Endothelial cell of umbilical vein (primary cell): ENCODE measurements at regions not wholly inside any gene's neighbourhood (a gene's known extent, or its start where the extent isn't known, plus 50 kb on each side); places are given as distances from the start of the nearest gene placed in this dataset.

Source experiments
- BruUV-seq: library from RNA; stranded (reverse); fragments of 400-500 nt; replicated peaks from 2 replicates; lab custom pipeline; 2021; lab: Mats Ljungman, UMichigan
- CTCF ChIA-PET: fragments of 300-600, 350-600 bp; sonication (Branson Sonifier 250); formaldehyde crosslinking; loops from one replicate; lab custom pipeline; 2021; ENCODE audit warnings: antibody characterized with exemption, inconsistent platforms; lab: Charles Lee
- POLR2A ChIA-PET: fragments of 300-600, 350-600 bp; sonication (Branson Sonifier 250); formaldehyde crosslinking; loops from one replicate; lab custom pipeline; 2021; ENCODE audit warnings: antibody characterized with exemption, inconsistent platforms; lab: Charles Lee
- DNase-seq: peaks from one replicate; pipeline ENCODE4 v3.0.0-alpha.2; 2011; ENCODE audit warnings: low read depth, low spot score
- FAIRE-seq: peaks from 2 replicates; lab custom pipeline; 2011; peaks lifted over from hg19 to GRCh38; lab: Jason Lieb, UNC
- H2AFZ ChIP-seq: 2 replicates; pipeline ENCODE4 v1.6.0; 2012; ENCODE audit warnings: low read depth, low read length, control low read depth, inconsistent platforms
- H3K27ac ChIP-seq: 2 replicates; pipeline ENCODE4 v1.5.1; 2011; ENCODE audit warnings: low read depth, mild to moderate bottlenecking, control low read depth, low read length, moderate library complexity; ENCODE audit not compliant: insufficient read depth
- H3K27me3 ChIP-seq, 2 experiments: 2 replicates each; pipeline versions ENCODE4 v1.6.0 to v1.6.1; 2011; ENCODE audit warnings: low read length in 2 of 2, mixed read lengths in 1 of 2; ENCODE audit not compliant: control insufficient read depth in 2 of 2, insufficient read depth in 2 of 2
- H3K36me3 ChIP-seq, 2 experiments: 2 replicates in 1 of 2; 3 replicates in 1 of 2; pipeline ENCODE4 v1.5.1; 2011; ENCODE audit warnings: low read length in 2 of 2, mild to moderate bottlenecking in 1 of 2, moderate library complexity in 1 of 2; ENCODE audit not compliant: control insufficient read depth in 2 of 2, insufficient read depth in 2 of 2; ENCODE audit errors: extremely low read depth in 1 of 2
- H3K4me1 ChIP-seq: 3 replicates; pipeline ENCODE4 v1.5.1; 2011; ENCODE audit warnings: mild to moderate bottlenecking, low read length; ENCODE audit not compliant: control insufficient read depth, insufficient read depth; ENCODE audit errors: extremely low read depth
- H3K4me2 ChIP-seq: 2 replicates; pipeline ENCODE4 v1.6.1; 2011; ENCODE audit warnings: low read length, control low read depth, mixed read lengths; ENCODE audit not compliant: insufficient read depth
- H3K4me3 ChIP-seq, 3 experiments: fragments of 200-600 bp in 1 of 3; sonication (generic), shearing (Covaris generic) in 1 of 3; replicated peaks in 1 of 3; 2 replicates each; pipeline ENCODE4 v1.5.1; 2011 to 2016; ENCODE audit warnings: control low read depth in 3 of 3, low read length in 3 of 3, mild to moderate bottlenecking in 2 of 3, inconsistent platforms in 1 of 3, low read depth in 1 of 3, moderate library complexity in 1 of 3; ENCODE audit not compliant: insufficient read depth in 1 of 3
- H3K79me2 ChIP-seq: 2 replicates; pipeline ENCODE4 v1.6.0; 2012; ENCODE audit warnings: low read length, inconsistent platforms; ENCODE audit not compliant: control insufficient read depth, insufficient read depth
- H3K9ac ChIP-seq: replicated peaks from 2 replicates; pipeline ENCODE3; 2011; ENCODE audit warnings: low read length, control low read depth; ENCODE audit not compliant: insufficient read depth; ENCODE audit errors: extremely low read depth
- H3K9me1 ChIP-seq: replicated peaks from 3 replicates; pipeline ENCODE4 v1.6.0; 2011; ENCODE audit warnings: mild to moderate bottlenecking, low read length; ENCODE audit not compliant: control insufficient read depth, insufficient read depth; ENCODE audit errors: extremely low read depth
- H3K9me3 ChIP-seq: replicated peaks from 2 replicates; pipeline ENCODE4 v1.5.1; 2012; ENCODE audit warnings: low read length, inconsistent platforms; ENCODE audit not compliant: control insufficient read depth, insufficient read depth
- H4K20me1 ChIP-seq: replicated peaks from 2 replicates; pipeline ENCODE3; 2011; ENCODE audit warnings: mild to moderate bottlenecking, low read length; ENCODE audit not compliant: control insufficient read depth, insufficient read depth; ENCODE audit errors: extremely low read depth
- CTCF ChIP-seq, 2 donors: IDR thresholded peaks; 1 replicate in 1 of 2; 2 replicates in 1 of 2; pipeline ENCODE4 v1.5.1; 2011; ENCODE audit warnings: low read length in 2 of 2, mild to moderate bottlenecking in 2 of 2, moderate library complexity in 2 of 2, control low read depth in 1 of 2, inconsistent platforms in 1 of 2, low read depth in 1 of 2; ENCODE audit not compliant: insufficient read depth in 1 of 2; ENCODE audit errors: extremely low read depth in 1 of 2
- EZH2 ChIP-seq: IDR thresholded peaks from 2 replicates; pipeline ENCODE4 v1.6.1; 2012; ENCODE audit warnings: borderline replicate concordance, low read depth, mild to moderate bottlenecking, moderate library complexity, low read length, inconsistent platforms; ENCODE audit not compliant: severe bottlenecking
- FOS ChIP-seq: IDR thresholded peaks from 2 replicates; pipeline ENCODE4 v1.6.1; 2011; ENCODE audit warnings: mild to moderate bottlenecking, low read length, moderate library complexity, borderline replicate concordance; ENCODE audit not compliant: insufficient read depth
- GATA2 ChIP-seq: IDR thresholded peaks from 2 replicates; pipeline ENCODE4 v1.7.0; 2011; ENCODE audit warnings: low read depth, mild to moderate bottlenecking, moderate library complexity, mixed read lengths, low read length; ENCODE audit not compliant: insufficient read length, insufficient read depth
- JUN ChIP-seq: IDR thresholded peaks from 2 replicates; pipeline ENCODE4 v1.6.1; 2011; ENCODE audit warnings: borderline replicate concordance, low read depth; ENCODE audit not compliant: insufficient read length, insufficient read depth
- MAX ChIP-seq: IDR thresholded peaks from 2 replicates; pipeline ENCODE4 v1.6.1; 2011; ENCODE audit not compliant: insufficient read depth, insufficient read length
- MYC ChIP-seq: IDR thresholded peaks from one replicate; pipeline ENCODE4 v1.6.1; 2011; ENCODE audit warnings: mild to moderate bottlenecking, low read depth, low read length
- POLR2A ChIP-seq: IDR thresholded peaks from 2 replicates; pipeline ENCODE4 v1.6.1; 2012; ENCODE audit warnings: low read depth, mild to moderate bottlenecking, control low read depth, low read length
- POLR2AphosphoS5 ChIP-seq: IDR thresholded peaks from 2 replicates; pipeline ENCODE4 v1.6.1; 2012; ENCODE audit warnings: low read depth, mild to moderate bottlenecking, control low read depth, low read length, moderate library complexity; ENCODE audit not compliant: insufficient read depth
- dilution Hi-C: fragments of 300-500 bp; cut with MboI; formaldehyde crosslinking; loops from one replicate; pipeline ENCODE4 v1.15.0; 2019; ENCODE audit warnings: low sequenced_read_pairs; ENCODE audit not compliant: extremely low pct_ligation_motif_present
- intact Hi-C: fragments of 100-400 bp; cut with micrococcal nuclease; formaldehyde crosslinking; loops from one replicate; pipeline ENCODE4 v1.10.0; 2022

GRCh38 chr9:85483208-85483607, 258.5 kb downstream of the AGTPBP1 start:
- H3K9ac ChIP-seq: no peak overlapping the region
- H3K36me3 ChIP-seq: no peaks in the 10 kb centered on the region
- H3K4me2 ChIP-seq: no peak overlapping the region
- H2AFZ ChIP-seq: no peak overlapping the region
- ChIA-PET POLR2A (no interaction called here), CTCF (interaction anchor here (1.6 kb wide), 1 partner anchor 1086 kb away, joined by 6 read pairs; no protein-coding TSS in a partner anchor)
- BruUV-seq: no TSS peak
- no peaks in the 10 kb centered on the region for H3K9me1 ChIP-seq
- no peaks in the 10 kb centered on the region for H3K9me3 ChIP-seq
- no peak overlapping the region for H3K27ac ChIP-seq
- TF ChIP-seq CTCF (IDR thresholded peaks at IDR 0.05; ENCODE audit: extremely low read depth in 1 of 2, insufficient read depth in 1 of 2, low read depth in 1 of 2, low read length in 2 of 2): no peak
- TF ChIP-seq GATA2: no peak
- TF ChIP-seq POLR2AphosphoS5: no peak
- no peak for TF ChIP-seq FOS
- no peak for TF ChIP-seq MAX
- TF ChIP-seq JUN: no peak
- TF ChIP-seq EZH2: no peak
- no peak for TF ChIP-seq MYC
- no peak for TF ChIP-seq POLR2A
- DNase-seq: no peak
- no peak overlapping the region for H3K4me3 ChIP-seq
- H3K27me3 ChIP-seq: peaks cover 0 to 7% of the 10 kb centered on the region in 2 experiments
- H4K20me1 ChIP-seq: no peaks in the 10 kb centered on the region
- no peaks in the 10 kb centered on the region for H3K4me1 ChIP-seq
- intact Hi-C loops (no loop called here), dilution Hi-C loops (no loop called here)
- FAIRE-seq: no peak
- H3K79me2 ChIP-seq: no peaks in the 10 kb centered on the region
